Activated CD4-positive, alpha-beta T cell treated with anti-CD3 and anti-CD28 coated beads, Interleukin-2, amount 50 U/mL, for 48 hours (primary cell): ENCODE measurements at regions not wholly inside any gene's neighbourhood (a gene's known extent, or its start where the extent isn't known, plus 50 kb on each side); places are given as distances from the start of the nearest gene placed in this dataset.

Source experiments
- DNase-seq, 2 experiments: peaks; one replicate each; pipeline ENCODE4 v3.0.0-alpha.2; 2020

DNA sequence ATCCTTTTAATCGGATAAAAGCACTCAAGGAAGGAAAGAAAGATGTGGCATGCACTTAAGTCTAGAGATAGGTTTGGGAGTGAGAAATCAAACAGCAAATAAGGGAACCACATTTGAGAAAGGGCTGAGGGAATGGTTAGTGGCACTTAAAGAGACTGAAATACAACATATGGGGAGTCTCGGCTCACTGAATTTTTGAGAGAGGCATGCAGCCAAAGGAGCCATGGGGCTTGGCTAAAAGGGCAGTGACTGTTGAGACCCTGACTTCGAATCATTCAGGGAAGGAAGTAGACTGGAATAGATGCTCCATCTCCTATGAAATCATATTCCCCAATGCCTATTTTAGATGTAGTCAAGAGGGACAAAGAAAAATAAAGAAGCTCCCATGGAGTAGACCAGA lies 58.3 kb upstream of the HAO2 start:
- no peak for DNase-seq

GRCh38 chr1:119312500-119312899 lies 56.1 kb upstream of the HAO2 start:
- DNase-seq: no peak

- no peak for DNase-seq
Measured at GRCh38 chr1:119314001-119314796, 54.4 kb upstream of the HAO2 start.

GRCh38 chr1:119316870-119317416 lies 51.6 kb upstream of the HAO2 start:
- DNase-seq: no peak

DNA sequence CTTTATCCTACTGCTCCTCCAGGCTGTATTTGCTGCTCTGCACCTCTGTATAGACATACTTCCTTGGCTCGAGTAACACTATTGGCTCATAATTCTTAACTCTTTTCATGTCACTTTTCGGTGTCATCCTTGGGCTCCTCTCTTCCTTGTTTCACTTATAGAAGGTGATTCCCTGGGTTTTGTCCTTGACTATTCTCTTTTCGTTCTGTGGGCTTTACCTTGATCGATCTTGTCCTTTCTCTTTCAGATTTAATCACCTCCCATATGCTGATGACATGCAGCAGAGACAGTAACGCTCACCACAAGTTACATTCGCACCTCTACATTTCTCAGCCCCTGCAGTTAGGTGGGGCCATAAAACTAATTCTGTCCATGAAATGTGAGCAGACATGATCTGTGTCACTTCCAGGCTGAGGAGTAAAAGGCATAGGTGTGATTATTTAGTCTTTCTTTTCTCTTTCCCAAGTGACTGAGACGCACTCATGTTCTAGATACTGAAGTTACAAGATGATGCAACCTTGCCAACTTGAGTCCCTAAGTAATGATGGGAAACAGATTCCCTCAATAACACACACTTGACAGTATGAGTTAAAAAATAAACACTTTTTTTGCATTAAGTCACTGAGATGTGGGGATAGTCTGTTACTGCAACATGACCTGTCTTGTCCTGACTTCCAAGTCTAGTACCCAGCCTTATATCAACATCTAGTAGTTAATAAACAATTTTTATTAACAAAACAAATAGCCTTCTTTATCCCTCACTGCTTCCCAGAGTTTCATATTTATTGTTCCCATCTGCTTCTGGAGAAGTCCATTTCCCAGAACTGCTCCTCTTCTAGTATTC lies 49.9 kb upstream of the HAO2 start:
- no peak for DNase-seq
